Epithelial cell of prostate (primary cell): ENCODE measurements at regions not wholly inside any gene's neighbourhood (a gene's known extent, or its start where the extent isn't known, plus 50 kb on each side); places are given as distances from the start of the nearest gene placed in this dataset.

Source experiments
- DNase-seq: peaks from one replicate; pipeline ENCODE4 v3.0.0-alpha.2; 2011; ENCODE audit warnings: low read depth, low spot score
- H3K27ac ChIP-seq: fragments of 450-650 bp; 2 replicates; pipeline ENCODE4 v1.5.1; 2017; ENCODE audit warnings: mild to moderate bottlenecking

DNA sequence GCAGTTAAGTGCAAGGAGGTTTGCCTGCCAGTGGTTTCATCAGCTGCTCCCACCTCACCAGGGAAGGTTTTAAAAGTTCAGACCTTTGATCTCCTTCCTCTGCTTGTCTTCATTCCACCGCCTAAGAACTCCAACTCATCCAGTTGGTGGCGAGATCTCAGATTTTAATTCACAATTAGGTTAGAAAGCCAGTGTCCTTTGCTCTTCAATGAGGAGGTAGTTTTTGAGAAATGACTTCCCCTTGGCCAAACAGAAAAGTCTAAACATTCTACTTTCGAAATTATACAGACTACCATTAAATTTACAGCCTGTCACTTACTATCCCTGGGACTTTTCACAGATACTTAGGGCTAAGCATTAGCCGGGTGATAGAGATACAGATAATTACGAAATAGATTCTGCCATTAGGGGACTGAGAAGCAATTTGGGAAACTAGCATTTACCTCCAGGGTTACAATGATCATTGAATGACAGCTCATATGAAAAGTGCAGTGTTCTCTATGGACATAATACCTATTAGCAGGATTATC is 513.4 kb upstream of the GHITM start:
- H3K27ac ChIP-seq: no peak overlapping the region
- DNase-seq: no peak

- H3K27ac ChIP-seq: no peak overlapping the region
- no peak for DNase-seq
Measured at GRCh38 chr10:83632701-83633100, 506.6 kb upstream of the GHITM start.

GRCh38 chr10:83633547-83633946 is 505.8 kb upstream of the GHITM start:
- H3K27ac ChIP-seq: no peak overlapping the region
- no peak for DNase-seq

DNA sequence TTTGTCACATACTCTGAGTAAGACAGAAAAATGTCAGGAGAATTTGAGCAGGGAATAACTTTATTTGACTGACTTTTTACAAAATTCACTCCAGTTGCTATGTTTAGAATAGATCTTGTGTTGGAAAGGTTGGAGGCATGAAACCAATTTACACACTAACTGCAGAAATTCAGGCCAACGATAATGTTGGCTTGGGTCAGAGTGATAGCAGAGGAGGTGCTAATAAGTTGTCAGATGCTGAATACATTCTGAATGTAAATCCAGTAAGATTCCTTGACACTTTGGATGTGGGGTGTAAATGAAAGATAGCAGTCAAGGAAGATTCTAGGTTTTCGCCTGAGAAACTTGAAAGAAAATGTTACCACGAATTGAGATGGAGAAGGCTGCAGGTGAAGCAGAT is 502.5 kb upstream of the GHITM start:
- no peak for DNase-seq

DNA sequence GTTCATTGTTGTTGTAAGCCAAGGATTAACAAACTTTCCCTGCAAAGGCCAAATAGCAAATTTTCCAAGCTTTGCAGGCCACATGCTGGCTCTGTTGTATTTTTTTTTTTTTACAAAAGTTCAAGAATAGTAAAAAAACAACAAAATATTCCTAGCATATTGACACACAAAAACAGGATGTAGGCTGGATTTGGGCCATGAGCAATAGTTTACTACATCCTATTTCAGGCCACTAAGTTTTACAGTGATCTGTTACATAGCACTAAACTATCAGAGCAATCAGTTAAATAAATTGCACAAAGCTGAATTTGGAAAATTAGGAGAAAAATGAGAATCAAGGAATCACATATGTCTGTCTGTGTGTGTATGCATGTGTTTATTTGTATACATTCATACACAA is 491.8 kb upstream of the GHITM start:
- DNase-seq: no peak
- no peak overlapping the region for H3K27ac ChIP-seq

More for the DNA sequence above, 502.5 kb upstream of the GHITM start:
- no peak overlapping the region for H3K27ac ChIP-seq

- DNase-seq: no peak
- no peak overlapping the region for H3K27ac ChIP-seq
Measured at GRCh38 chr10:83648201-83648600, 491.1 kb upstream of the GHITM start.

DNA sequence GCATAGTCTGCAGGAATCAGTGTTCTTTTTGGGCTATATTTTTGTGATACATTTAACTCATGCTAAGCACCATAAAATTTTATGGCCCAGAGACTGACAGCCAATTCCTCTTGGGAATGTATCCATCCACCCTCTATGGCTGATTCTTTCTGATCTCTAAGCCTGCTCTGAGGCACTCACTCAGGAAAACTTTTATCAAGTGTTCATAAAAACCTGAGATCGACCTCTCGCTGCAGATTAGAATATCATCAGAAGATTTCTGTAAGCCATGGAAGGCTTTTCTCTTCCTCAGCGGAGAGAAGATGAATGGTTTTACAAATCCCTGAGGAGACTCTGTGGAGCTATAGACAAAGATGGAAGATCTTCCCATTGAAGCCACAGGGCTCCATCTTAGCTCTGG is 489.8 kb upstream of the GHITM start:
- no peak for DNase-seq

GRCh38 chr10:83654689-83655088 is 484.6 kb upstream of the GHITM start:
- no peak for DNase-seq
- H3K27ac ChIP-seq: no peak overlapping the region

More for the DNA sequence above, 489.8 kb upstream of the GHITM start:
- H3K27ac ChIP-seq: no peak overlapping the region

- H3K27ac ChIP-seq: no peak overlapping the region
- no peak for DNase-seq
Measured at GRCh38 chr10:83656924-83657323, 482.4 kb upstream of the GHITM start.

DNA sequence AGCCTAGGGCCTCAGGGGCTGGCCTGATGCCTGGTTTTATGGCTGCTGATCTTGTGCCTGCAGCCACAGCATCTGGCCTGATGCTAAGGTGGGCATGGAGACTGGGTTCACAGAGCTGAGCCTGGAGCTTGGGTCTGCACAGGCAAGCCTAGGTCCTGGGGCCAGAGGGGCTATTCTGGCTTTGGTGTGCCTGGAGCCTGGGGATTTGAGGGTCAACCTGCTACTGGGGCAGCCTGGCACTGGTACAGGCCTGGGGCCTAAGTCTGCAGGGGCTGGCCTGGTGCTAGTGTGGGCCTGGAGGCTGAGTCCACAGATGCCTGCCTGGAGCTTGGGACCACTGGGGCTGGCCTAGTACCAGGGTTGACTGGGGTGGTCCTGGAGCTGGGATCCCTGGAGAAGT is 481.8 kb upstream of the GHITM start:
- no peak for DNase-seq
- no peak overlapping the region for H3K27ac ChIP-seq

GRCh38 chr10:83663918-83664317 is 475.4 kb upstream of the GHITM start:
- no peak for DNase-seq
- no peak overlapping the region for H3K27ac ChIP-seq

- DNase-seq: no peak
- no peak overlapping the region for H3K27ac ChIP-seq
Measured at GRCh38 chr10:83666762-83667161, 472.5 kb upstream of the GHITM start.

DNA sequence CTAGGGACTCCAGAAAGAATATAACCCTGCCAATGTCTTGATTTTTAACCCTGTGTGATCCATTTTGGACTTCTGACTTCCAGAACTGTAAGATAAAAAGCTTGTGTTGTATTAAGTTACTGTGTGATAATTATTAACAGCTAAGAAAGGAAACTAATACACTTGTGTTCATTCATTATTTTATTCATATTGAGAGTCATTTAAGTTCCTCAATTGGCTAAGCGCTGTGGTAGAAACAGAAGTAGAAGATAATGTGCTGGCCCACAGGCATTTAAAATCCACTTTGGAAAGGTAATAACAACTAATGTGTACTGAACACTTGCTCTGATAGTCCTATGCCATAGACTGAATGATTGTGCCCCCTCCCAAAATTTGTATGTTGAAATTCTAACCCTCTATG is 471.7 kb upstream of the GHITM start:
- H3K27ac ChIP-seq: no peak overlapping the region
- no peak for DNase-seq

DNA sequence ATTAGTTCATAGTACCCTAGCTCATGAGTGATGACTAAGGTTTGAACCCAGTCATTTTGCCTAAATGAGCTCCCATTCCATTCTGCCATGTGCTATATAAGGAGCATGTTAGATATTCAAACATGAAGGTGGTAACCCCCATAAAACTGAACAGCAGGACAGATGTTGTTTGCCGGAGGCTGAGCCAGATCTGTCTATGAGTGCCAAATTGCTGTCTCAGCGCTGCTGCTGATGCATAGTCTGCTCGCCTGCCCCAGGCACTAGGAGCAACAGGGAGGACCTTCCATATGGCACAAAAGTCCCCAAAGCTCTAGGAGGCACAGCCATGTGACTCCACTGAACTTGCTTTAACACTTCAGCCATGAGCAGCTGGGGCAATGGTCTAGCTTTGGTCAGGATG is 466.0 kb upstream of the GHITM start:
- DNase-seq: no peak
- H3K27ac ChIP-seq: no peak overlapping the region

- no peak for DNase-seq
- H3K27ac ChIP-seq: no peak overlapping the region
Measured at GRCh38 chr10:83677795-83678194, 461.5 kb upstream of the GHITM start.

- no peak overlapping the region for H3K27ac ChIP-seq
- DNase-seq: no peak
Measured at GRCh38 chr10:83678850-83679249, 460.5 kb upstream of the GHITM start.

- no peak for DNase-seq
- no peak overlapping the region for H3K27ac ChIP-seq
Measured at GRCh38 chr10:83680470-83680891, 458.8 kb upstream of the GHITM start.

- no peak overlapping the region for H3K27ac ChIP-seq
- DNase-seq: no peak
Measured at GRCh38 chr10:83682414-83682813, 456.9 kb upstream of the GHITM start.

- no peak for DNase-seq
- H3K27ac ChIP-seq: no peak overlapping the region
Measured at GRCh38 chr10:83685458-83685857, 453.9 kb upstream of the GHITM start.

- H3K27ac ChIP-seq: no peak overlapping the region
- DNase-seq: no peak
Measured at GRCh38 chr10:83691791-83692596, 447.3 kb upstream of the GHITM start.

GRCh38 chr10:83698899-83699298 is 440.4 kb upstream of the GHITM start:
- no peak overlapping the region for H3K27ac ChIP-seq
- DNase-seq: no peak

DNA sequence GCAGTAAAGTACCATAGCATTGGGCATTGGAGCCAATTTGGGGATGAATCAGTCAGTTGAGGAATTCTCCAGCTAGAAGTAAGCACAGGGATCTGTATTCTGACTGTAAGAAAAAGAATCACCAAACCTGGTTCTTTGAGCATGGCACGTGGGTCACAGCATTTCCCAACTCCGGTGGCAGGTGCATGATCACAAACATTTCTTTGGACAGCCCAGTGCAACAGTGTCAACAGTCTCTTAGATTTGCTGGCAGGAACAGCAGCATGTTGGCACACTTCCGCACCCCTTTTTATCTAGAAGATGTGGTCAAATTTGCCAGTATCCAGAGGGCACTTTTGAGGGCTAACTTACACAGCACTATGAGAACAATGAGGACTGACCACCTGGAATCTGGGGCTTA is 437.5 kb upstream of the GHITM start:
- H3K27ac ChIP-seq: no peak overlapping the region
- no peak for DNase-seq
